SK-N-SH treated with all-trans-retinoic acid at 6 μM for 48 hours (cell line): ENCODE measurements at regions not wholly inside any gene's neighbourhood (a gene's known extent, or its start where the extent isn't known, plus 50 kb on each side); places are given as distances from the start of the nearest gene placed in this dataset.

ENCODE experiments used
- ATAC-seq: fragments of 200-7000 bp; cut with Tn5 transposase; 3 replicates; pipeline ENCODE4 v1.9.1; 2020; ENCODE audit warnings: mild to moderate bottlenecking, moderate library complexity
- ARNTL ChIP-seq: fragments of 450-650 bp; formaldehyde crosslinking; IDR thresholded peaks from 2 replicates; pipeline ENCODE4 v1.5.0; 2020; ENCODE audit warnings: low read depth, mild to moderate bottlenecking, moderate library complexity, borderline replicate concordance
- BACH2 ChIP-seq: fragments of 250-450 bp; sonication (Bioruptor Pico); IDR thresholded peaks from 2 replicates; pipeline ENCODE4 v1.9.0; 2021; ENCODE audit warnings: mild to moderate bottlenecking, borderline replicate concordance
- ESRRG ChIP-seq: fragments of 250-450 bp; sonication (Bioruptor Pico); IDR thresholded peaks from 2 replicates; pipeline ENCODE4 v1.6.1; 2021; ENCODE audit warnings: mild to moderate bottlenecking
- GLIS3 ChIP-seq: fragments of 250-450 bp; sonication (Bioruptor Pico); IDR thresholded peaks from 2 replicates; pipeline ENCODE4 v1.5.0; 2020; ENCODE audit warnings: mild to moderate bottlenecking, moderate library complexity
- ISL1 ChIP-seq: fragments of 250-450 bp; sonication (Bioruptor Pico); IDR thresholded peaks from 2 replicates; pipeline ENCODE4 v2.1.2; 2022; ENCODE audit warnings: mild to moderate bottlenecking, moderate library complexity
- PPARA ChIP-seq: fragments of 250-450 bp; sonication (Bioruptor Pico); IDR thresholded peaks from 2 replicates; pipeline ENCODE4 v1.5.0; 2020; ENCODE audit warnings: mild to moderate bottlenecking, borderline replicate concordance
- RARB ChIP-seq: fragments of 250-450 bp; sonication (Bioruptor Pico); IDR thresholded peaks from 2 replicates; pipeline ENCODE4 v1.8.0; 2021; ENCODE audit warnings: mild to moderate bottlenecking, moderate library complexity
- TCF4 ChIP-seq: fragments of 250-450 bp; sonication (Bioruptor Pico); IDR thresholded peaks from 2 replicates; pipeline ENCODE4 v1.8.0; 2021; ENCODE audit warnings: mild to moderate bottlenecking, moderate library complexity, borderline replicate concordance
- TOX ChIP-seq: fragments of 250-450 bp; sonication (Bioruptor Pico); IDR thresholded peaks from 2 replicates; pipeline ENCODE4 v1.8.0; 2021; ENCODE audit warnings: mild to moderate bottlenecking, moderate library complexity, borderline replicate concordance
- ZC3H10 ChIP-seq: fragments of 250-450 bp; sonication (Bioruptor Pico); IDR thresholded peaks from 2 replicates; pipeline ENCODE4 v1.5.1; 2021; ENCODE audit warnings: mild to moderate bottlenecking, moderate library complexity
- ZFP3 ChIP-seq: fragments of 250-450 bp; sonication (Bioruptor Pico); IDR thresholded peaks from 2 replicates; pipeline ENCODE4 v1.5.0; 2020; ENCODE audit warnings: mild to moderate bottlenecking, moderate library complexity
- ZFP30 ChIP-seq: fragments of 450-650 bp; formaldehyde crosslinking; IDR thresholded peaks from 2 replicates; pipeline ENCODE4 v1.5.0; 2022; ENCODE audit warnings: mild to moderate bottlenecking, moderate library complexity
- ZNF565 ChIP-seq: fragments of 450-650 bp; formaldehyde crosslinking; conservative IDR thresholded peaks from 2 replicates; pipeline ENCODE4 v1.5.0; 2020; ENCODE audit warnings: low read depth, mild to moderate bottlenecking, moderate library complexity
- ZNF70 ChIP-seq: fragments of 450-650 bp; formaldehyde crosslinking; IDR thresholded peaks from 2 replicates; pipeline ENCODE4 v1.5.0; 2020; ENCODE audit warnings: mild to moderate bottlenecking, moderate library complexity
- ZNF8 ChIP-seq: fragments of 450-650 bp; formaldehyde crosslinking; IDR thresholded peaks from 2 replicates; pipeline ENCODE4 v1.5.0; 2020; ENCODE audit warnings: mild to moderate bottlenecking, moderate library complexity
- TF ChIP-seq, protein P1 (sequence below): fragments of 250-450 bp; sonication (Bioruptor Pico); IDR thresholded peaks from 2 replicates; pipeline ENCODE4 v1.8.0; 2021; ENCODE audit warnings: low read depth, mild to moderate bottlenecking, moderate library complexity, borderline replicate concordance
- TF ChIP-seq, protein P2 (sequence below): fragments of 250-450 bp; sonication (Bioruptor Pico); IDR thresholded peaks from 2 replicates; pipeline ENCODE4 v1.8.0; 2020; ENCODE audit warnings: mild to moderate bottlenecking, moderate library complexity, borderline replicate concordance
- TF ChIP-seq, protein P3 (sequence below): fragments of 250-450 bp; sonication (Bioruptor Pico); IDR thresholded peaks from 2 replicates; pipeline ENCODE4 v1.5.0; 2020; ENCODE audit warnings: mild to moderate bottlenecking, moderate library complexity

DNA sequence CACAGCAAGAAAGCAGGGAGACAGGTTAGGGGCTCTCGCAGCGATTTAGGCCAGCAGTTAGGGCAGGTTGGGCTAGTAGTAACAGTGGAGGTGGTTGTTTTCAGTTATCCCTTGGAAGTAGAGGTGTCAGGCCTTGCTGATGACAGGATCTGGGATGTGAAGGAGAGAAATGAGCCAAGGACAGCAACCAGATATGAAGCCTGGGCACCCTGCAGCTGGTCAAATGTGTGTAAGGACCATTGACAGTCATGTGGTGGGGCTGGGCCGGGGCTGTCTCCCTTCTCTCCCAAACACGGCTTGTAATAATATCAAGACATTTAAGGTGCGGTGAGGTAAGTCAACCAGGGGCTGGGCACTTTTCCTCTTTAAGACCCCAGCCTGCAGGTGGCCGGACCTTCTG, 112.5 kb upstream of the IGFBP3 start:
- ATAC-seq, result no peak
- TF ChIP-seq ZFP30 (CRISPR knock-in tag) (no peak), ZNF8 (CRISPR knock-in tag) (no peak), TCF4 (CRISPR knock-in tag) (no peak), ESRRG (CRISPR knock-in tag) (no peak), ZNF565 (CRISPR knock-in tag) (no peak), GLIS3 (CRISPR knock-in tag) (no peak)
- TF ChIP-seq, protein P1, sequence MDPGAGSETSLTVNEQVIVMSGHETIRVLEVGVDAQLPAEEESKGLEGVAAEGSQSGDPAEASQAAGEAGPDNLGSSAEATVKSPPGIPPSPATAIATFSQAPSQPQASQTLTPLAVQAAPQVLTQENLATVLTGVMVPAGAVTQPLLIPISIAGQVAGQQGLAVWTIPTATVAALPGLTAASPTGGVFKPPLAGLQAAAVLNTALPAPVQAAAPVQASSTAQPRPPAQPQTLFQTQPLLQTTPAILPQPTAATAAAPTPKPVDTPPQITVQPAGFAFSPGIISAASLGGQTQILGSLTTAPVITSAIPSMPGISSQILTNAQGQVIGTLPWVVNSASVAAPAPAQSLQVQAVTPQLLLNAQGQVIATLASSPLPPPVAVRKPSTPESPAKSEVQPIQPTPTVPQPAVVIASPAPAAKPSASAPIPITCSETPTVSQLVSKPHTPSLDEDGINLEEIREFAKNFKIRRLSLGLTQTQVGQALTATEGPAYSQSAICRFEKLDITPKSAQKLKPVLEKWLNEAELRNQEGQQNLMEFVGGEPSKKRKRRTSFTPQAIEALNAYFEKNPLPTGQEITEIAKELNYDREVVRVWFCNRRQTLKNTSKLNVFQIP, result no peak
- TF ChIP-seq, protein P2, sequence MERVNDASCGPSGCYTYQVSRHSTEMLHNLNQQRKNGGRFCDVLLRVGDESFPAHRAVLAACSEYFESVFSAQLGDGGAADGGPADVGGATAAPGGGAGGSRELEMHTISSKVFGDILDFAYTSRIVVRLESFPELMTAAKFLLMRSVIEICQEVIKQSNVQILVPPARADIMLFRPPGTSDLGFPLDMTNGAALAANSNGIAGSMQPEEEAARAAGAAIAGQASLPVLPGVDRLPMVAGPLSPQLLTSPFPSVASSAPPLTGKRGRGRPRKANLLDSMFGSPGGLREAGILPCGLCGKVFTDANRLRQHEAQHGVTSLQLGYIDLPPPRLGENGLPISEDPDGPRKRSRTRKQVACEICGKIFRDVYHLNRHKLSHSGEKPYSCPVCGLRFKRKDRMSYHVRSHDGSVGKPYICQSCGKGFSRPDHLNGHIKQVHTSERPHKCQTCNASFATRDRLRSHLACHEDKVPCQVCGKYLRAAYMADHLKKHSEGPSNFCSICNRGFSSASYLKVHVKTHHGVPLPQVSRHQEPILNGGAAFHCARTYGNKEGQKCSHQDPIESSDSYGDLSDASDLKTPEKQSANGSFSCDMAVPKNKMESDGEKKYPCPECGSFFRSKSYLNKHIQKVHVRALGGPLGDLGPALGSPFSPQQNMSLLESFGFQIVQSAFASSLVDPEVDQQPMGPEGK (CRISPR knock-in tag), result no peak

DNA sequence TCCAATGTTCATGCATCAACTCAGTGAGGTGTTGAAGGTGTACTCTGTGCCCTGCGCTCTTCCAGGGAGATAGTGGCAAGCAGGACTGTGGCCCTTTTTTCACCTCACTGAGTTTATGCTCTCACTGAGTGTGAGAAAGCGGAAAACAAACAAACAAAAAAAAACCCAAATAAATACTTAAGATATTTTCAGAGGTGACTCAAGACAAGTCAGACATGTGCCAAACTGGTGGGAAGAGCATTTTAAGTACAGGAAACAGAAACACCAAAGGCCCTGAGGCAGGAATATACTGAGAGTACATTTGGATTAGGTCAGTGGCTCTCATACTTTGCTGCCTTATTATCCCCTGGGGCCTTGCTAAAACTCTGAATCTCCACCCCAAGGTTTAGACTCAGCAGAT, 111.9 kb upstream of the IGFBP3 start:
- ATAC-seq, result no peak
- TF ChIP-seq BACH2 (CRISPR knock-in tag) (no peak), ZNF70 (CRISPR knock-in tag) (no peak), ISL1 (CRISPR knock-in tag) (no peak), GLIS3 (CRISPR knock-in tag) (no peak), ZFP3 (CRISPR knock-in tag) (no peak), ESRRG (CRISPR knock-in tag) (no peak), ZNF8 (CRISPR knock-in tag) (no peak), ZC3H10 (CRISPR knock-in tag) (no peak), ZNF565 (CRISPR knock-in tag) (no peak), PPARA (CRISPR knock-in tag) (no peak), ARNTL (no peak)
- TF ChIP-seq, protein P1, result no peak
- TF ChIP-seq, protein P2 (CRISPR knock-in tag), result no peak
- TF ChIP-seq, protein P3, sequence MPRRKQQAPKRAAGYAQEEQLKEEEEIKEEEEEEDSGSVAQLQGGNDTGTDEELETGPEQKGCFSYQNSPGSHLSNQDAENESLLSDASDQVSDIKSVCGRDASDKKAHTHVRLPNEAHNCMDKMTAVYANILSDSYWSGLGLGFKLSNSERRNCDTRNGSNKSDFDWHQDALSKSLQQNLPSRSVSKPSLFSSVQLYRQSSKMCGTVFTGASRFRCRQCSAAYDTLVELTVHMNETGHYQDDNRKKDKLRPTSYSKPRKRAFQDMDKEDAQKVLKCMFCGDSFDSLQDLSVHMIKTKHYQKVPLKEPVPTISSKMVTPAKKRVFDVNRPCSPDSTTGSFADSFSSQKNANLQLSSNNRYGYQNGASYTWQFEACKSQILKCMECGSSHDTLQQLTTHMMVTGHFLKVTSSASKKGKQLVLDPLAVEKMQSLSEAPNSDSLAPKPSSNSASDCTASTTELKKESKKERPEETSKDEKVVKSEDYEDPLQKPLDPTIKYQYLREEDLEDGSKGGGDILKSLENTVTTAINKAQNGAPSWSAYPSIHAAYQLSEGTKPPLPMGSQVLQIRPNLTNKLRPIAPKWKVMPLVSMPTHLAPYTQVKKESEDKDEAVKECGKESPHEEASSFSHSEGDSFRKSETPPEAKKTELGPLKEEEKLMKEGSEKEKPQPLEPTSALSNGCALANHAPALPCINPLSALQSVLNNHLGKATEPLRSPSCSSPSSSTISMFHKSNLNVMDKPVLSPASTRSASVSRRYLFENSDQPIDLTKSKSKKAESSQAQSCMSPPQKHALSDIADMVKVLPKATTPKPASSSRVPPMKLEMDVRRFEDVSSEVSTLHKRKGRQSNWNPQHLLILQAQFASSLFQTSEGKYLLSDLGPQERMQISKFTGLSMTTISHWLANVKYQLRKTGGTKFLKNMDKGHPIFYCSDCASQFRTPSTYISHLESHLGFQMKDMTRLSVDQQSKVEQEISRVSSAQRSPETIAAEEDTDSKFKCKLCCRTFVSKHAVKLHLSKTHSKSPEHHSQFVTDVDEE (CRISPR knock-in tag), result no peak

DNA sequence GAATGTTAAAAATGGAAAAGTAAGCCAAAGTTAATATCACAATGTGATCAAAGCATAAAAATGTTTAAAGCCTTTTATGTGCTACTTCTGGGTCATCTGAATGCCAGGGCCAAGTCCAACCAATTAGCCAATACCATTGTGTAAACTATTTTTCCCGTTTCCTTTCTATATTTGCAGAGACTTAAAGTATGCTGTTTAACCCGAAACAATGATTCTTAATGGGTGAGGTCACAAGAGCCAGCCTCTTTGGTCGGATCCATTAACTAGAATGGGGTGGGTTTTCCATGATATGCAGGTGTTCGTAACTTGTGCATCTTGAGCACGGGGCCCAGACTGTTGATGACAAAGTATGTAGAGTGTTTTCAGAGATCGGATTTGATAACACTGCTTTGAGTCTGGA, 111.3 kb upstream of the IGFBP3 start:
- TF ChIP-seq, protein P3 (CRISPR knock-in tag), result no peak
- no peak for TF ChIP-seq ZNF8 (CRISPR knock-in tag)
- no peak for TF ChIP-seq ARNTL
- no peak for TF ChIP-seq ZNF565 (CRISPR knock-in tag)
- no peak for TF ChIP-seq BACH2 (CRISPR knock-in tag)
- no peak for TF ChIP-seq ESRRG (CRISPR knock-in tag)
- TF ChIP-seq, protein P2 (CRISPR knock-in tag), result no peak
- TF ChIP-seq ZFP3 (CRISPR knock-in tag), result no peak
- TF ChIP-seq TOX, result no peak
- no peak for TF ChIP-seq ZFP30 (CRISPR knock-in tag)
- no peak for TF ChIP-seq ZC3H10 (CRISPR knock-in tag)
- no peak for TF ChIP-seq PPARA (CRISPR knock-in tag)
- TF ChIP-seq RARB (CRISPR knock-in tag), result no peak
- no peak for ATAC-seq
